ENCODE measurements at regions not wholly inside any gene's neighbourhood (a gene's known extent, or its start where the extent isn't known, plus 50 kb on each side); places are given as distances from the start of the nearest gene placed in this dataset.

DNA sequence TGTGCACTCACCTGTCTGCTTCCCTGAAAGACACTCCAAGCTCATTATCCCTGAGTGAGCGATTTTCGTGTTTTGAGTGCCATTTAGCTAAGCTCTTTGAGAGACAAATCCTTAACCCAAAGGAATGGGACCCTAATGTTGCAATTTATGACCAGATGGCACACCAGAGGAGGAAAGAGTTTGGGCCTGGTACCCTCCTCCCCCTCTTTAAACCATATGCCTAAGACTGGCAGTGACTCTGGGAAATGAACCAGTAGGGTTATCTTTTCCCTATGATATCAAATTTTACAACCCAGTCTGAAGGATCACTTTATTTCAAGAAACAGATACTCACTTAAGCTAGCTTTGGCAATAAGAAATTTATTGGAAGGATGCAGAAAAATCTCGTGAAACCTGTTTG lies 550.4 kb downstream of the TOX3 start:
- Histone ChIP-seq H3K27ac (ENCODE audit: insufficient read depth in 1 of 2, low read depth in 1 of 2, low read length in 2 of 2, poor library complexity in 1 of 2, severe bottlenecking in 2 of 2) (no peak overlapping the region), H3K9me3 (ENCODE audit: control extremely low read depth in 1 of 5, control insufficient read depth in 4 of 5, insufficient read depth in 2 of 5, low read depth in 1 of 5, low read length in 4 of 5) (no peaks in the 10 kb centered on the region), H3K27me3 (replicated peaks in 2 of 5; ENCODE audit: control insufficient read depth in 4 of 5, insufficient read depth in 5 of 5, low read length in 4 of 5) (no peaks in the 10 kb centered on the region), H3K4me3 (ENCODE audit: control insufficient read depth in 1 of 7, extremely low read depth in 1 of 7, insufficient read depth in 4 of 7, low read depth in 2 of 7, low read length in 6 of 7) (no peak overlapping the region), H3K4me1 (ENCODE audit: control extremely low read depth in 1 of 4, control insufficient read depth in 4 of 4, insufficient read depth in 4 of 4, low read length in 3 of 4) (no peaks in the 10 kb centered on the region), H3K36me3 (ENCODE audit: control insufficient read depth in 4 of 4, insufficient read depth in 4 of 4, low read length in 3 of 4) (no peaks in the 10 kb centered on the region)
- POLR2A ChIA-PET: no interaction called here
- CTCF ChIA-PET: no interaction called here
- DNase-seq: no peak
- 85% methylated on average over 3 of the region's 3 CpGs for WGBS (ENCODE audit: insufficient coverage)

DNA sequence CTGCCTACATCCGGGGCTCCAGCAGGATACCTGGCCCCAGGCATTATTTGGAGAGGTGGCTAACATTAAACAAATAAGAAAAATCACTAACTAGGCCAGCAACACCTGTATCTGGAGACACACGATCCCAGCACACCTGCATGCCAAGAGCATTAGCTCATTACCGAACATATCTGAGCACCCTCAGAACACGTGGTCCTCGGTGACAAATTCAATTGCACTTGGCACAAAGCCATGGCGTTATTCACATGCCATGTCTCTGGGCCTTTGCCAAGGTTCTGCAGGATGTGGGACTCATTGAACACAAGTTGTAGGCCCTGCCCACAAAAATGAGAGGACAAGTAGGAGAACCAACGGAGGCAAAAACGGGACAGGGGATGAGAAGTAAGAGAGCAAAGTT lies 552.3 kb downstream of the TOX3 start:
- 92% methylated on average over 6 of the region's 8 CpGs for WGBS (ENCODE audit: insufficient coverage)
- CTCF ChIA-PET: no interaction called here
- no peaks in the 10 kb centered on the region for H3K36me3 ChIP-seq (ENCODE audit: control insufficient read depth in 4 of 4, insufficient read depth in 4 of 4, low read length in 3 of 4)
- no peaks in the 10 kb centered on the region for H3K27me3 ChIP-seq (replicated peaks in 2 of 5; ENCODE audit: control insufficient read depth in 4 of 5, insufficient read depth in 5 of 5, low read length in 4 of 5)
- POLR2A ChIA-PET: no interaction called here
- H3K9me3 ChIP-seq (ENCODE audit: control extremely low read depth in 1 of 5, control insufficient read depth in 4 of 5, insufficient read depth in 2 of 5, low read depth in 1 of 5, low read length in 4 of 5): no peaks in the 10 kb centered on the region
- H3K4me3 ChIP-seq (ENCODE audit: control insufficient read depth in 1 of 7, extremely low read depth in 1 of 7, insufficient read depth in 4 of 7, low read depth in 2 of 7, low read length in 6 of 7): no peak overlapping the region
- DNase-seq: no peak
- no peak overlapping the region for H3K27ac ChIP-seq (ENCODE audit: insufficient read depth in 1 of 2, low read depth in 1 of 2, low read length in 2 of 2, poor library complexity in 1 of 2, severe bottlenecking in 2 of 2)
- H3K4me1 ChIP-seq (ENCODE audit: control extremely low read depth in 1 of 4, control insufficient read depth in 4 of 4, insufficient read depth in 4 of 4, low read length in 3 of 4): no peaks in the 10 kb centered on the region

DNA sequence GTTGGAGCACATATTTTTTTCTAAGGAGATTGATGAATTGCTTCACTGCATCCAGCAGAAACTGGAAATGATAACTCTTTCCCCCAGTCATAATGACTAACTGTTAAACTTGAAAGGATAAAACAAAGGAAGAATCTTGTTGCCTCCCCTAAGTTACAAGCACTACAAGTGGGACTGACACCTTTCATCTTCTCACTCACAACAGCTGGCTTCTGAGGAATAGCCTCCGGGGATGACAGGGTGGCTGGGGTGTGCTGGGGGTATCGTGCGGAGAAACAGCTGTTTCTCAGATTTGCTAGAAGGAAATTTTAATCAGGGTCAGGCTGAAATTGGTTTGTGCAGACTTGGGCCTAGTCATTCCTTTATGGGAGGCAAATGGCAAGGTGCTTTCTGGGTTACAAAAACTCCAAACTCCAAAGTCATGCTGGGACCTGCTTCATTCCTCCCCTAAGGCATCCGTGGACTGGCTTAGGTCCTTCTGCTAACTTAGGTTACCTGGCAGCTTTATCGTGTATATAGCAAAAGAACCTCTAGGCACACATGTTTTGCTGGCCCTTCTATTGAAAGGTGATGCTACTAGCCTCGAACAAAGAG lies 557.2 kb downstream of the TOX3 start:
- no peak for DNase-seq
- Histone ChIP-seq H3K27me3 (replicated peaks in 2 of 5; ENCODE audit: control insufficient read depth in 4 of 5, insufficient read depth in 5 of 5, low read length in 4 of 5) (no peaks in the 10 kb centered on the region), H3K27ac (ENCODE audit: insufficient read depth in 1 of 2, low read depth in 1 of 2, low read length in 2 of 2, poor library complexity in 1 of 2, severe bottlenecking in 2 of 2) (no peak overlapping the region), H3K4me3 (ENCODE audit: control insufficient read depth in 1 of 7, extremely low read depth in 1 of 7, insufficient read depth in 4 of 7, low read depth in 2 of 7, low read length in 6 of 7) (no peak overlapping the region), H3K36me3 (ENCODE audit: control insufficient read depth in 4 of 4, insufficient read depth in 4 of 4, low read length in 3 of 4) (no peaks in the 10 kb centered on the region), H3K4me1 (ENCODE audit: control extremely low read depth in 1 of 4, control insufficient read depth in 4 of 4, insufficient read depth in 4 of 4, low read length in 3 of 4) (no peaks in the 10 kb centered on the region), H3K9me3 (ENCODE audit: control extremely low read depth in 1 of 5, control insufficient read depth in 4 of 5, insufficient read depth in 2 of 5, low read depth in 1 of 5, low read length in 4 of 5) (no peaks in the 10 kb centered on the region)
- CTCF ChIA-PET: interaction anchor here (0.6 kb wide), 1 partner anchor 56 kb away, joined by 3 read pairs; no protein-coding TSS in a partner anchor
- 83% methylated on average over 3 of the region's 6 CpGs for WGBS (ENCODE audit: insufficient coverage)
- POLR2A ChIA-PET: no interaction called here

DNA sequence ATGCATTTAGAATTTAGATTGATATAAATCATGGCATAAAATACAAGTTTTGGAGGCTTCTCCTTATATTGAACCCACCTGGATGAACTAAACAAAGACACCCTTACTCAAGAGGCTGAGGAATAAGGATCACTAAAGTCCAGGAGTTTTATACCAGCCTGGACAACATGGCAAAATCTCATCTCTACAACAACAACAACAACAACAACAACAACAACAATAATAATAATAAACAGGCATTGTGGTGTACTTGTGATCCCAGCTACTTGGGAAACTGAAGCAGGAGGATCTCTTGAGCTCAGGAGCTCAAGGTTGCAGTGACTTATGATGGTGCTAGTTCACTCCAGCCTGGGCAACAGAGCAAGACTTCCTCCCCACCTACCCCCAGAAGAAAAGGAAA lies 558.0 kb downstream of the TOX3 start:
- H3K9me3 ChIP-seq (ENCODE audit: control extremely low read depth in 1 of 5, control insufficient read depth in 4 of 5, insufficient read depth in 2 of 5, low read depth in 1 of 5, low read length in 4 of 5): no peaks in the 10 kb centered on the region
- no peak overlapping the region for H3K4me3 ChIP-seq (ENCODE audit: control insufficient read depth in 1 of 7, extremely low read depth in 1 of 7, insufficient read depth in 4 of 7, low read depth in 2 of 7, low read length in 6 of 7)
- H3K4me1 ChIP-seq (ENCODE audit: control extremely low read depth in 1 of 4, control insufficient read depth in 4 of 4, insufficient read depth in 4 of 4, low read length in 3 of 4): no peaks in the 10 kb centered on the region
- H3K27me3 ChIP-seq (replicated peaks in 2 of 5; ENCODE audit: control insufficient read depth in 4 of 5, insufficient read depth in 5 of 5, low read length in 4 of 5): no peaks in the 10 kb centered on the region
- DNase-seq: no peak
- ChIA-PET POLR2A (no interaction called here), CTCF (no interaction called here)
- H3K27ac ChIP-seq (ENCODE audit: insufficient read depth in 1 of 2, low read depth in 1 of 2, low read length in 2 of 2, poor library complexity in 1 of 2, severe bottlenecking in 2 of 2): no peak overlapping the region
- no peaks in the 10 kb centered on the region for H3K36me3 ChIP-seq (ENCODE audit: control insufficient read depth in 4 of 4, insufficient read depth in 4 of 4, low read length in 3 of 4)

DNA sequence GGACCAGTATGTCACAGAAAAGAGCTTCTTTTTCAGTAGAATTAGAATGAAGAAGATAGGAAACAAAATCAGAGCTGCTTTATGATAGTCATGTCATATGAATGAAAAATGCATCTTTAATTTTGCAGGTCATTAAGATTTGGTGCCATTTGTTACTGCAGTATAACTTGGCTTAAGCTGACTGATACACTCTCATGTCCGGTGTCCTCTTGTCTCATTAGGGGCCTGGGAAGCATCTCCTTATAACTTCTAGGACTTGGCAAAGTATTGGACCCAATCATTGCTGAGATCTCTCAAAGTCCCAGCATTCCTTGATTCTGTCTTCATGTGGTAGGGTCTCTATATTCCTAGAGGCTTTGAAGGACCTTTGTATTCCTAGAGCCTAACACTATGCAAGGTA lies 559.4 kb downstream of the TOX3 start:
- Histone ChIP-seq H3K4me3 (ENCODE audit: control insufficient read depth in 1 of 7, extremely low read depth in 1 of 7, insufficient read depth in 4 of 7, low read depth in 2 of 7, low read length in 6 of 7) (no peak overlapping the region), H3K27me3 (replicated peaks in 2 of 5; ENCODE audit: control insufficient read depth in 4 of 5, insufficient read depth in 5 of 5, low read length in 4 of 5) (no peaks in the 10 kb centered on the region), H3K9me3 (ENCODE audit: control extremely low read depth in 1 of 5, control insufficient read depth in 4 of 5, insufficient read depth in 2 of 5, low read depth in 1 of 5, low read length in 4 of 5) (no peaks in the 10 kb centered on the region), H3K27ac (ENCODE audit: insufficient read depth in 1 of 2, low read depth in 1 of 2, low read length in 2 of 2, poor library complexity in 1 of 2, severe bottlenecking in 2 of 2) (no peak overlapping the region), H3K36me3 (ENCODE audit: control insufficient read depth in 4 of 4, insufficient read depth in 4 of 4, low read length in 3 of 4) (no peaks in the 10 kb centered on the region), H3K4me1 (ENCODE audit: control extremely low read depth in 1 of 4, control insufficient read depth in 4 of 4, insufficient read depth in 4 of 4, low read length in 3 of 4) (no peaks in the 10 kb centered on the region)
- ChIA-PET CTCF (no interaction called here), POLR2A (no interaction called here)
- DNase-seq: no peak
- 25% methylated on average over 1 of the region's 1 CpG for WGBS (ENCODE audit: insufficient coverage)

DNA sequence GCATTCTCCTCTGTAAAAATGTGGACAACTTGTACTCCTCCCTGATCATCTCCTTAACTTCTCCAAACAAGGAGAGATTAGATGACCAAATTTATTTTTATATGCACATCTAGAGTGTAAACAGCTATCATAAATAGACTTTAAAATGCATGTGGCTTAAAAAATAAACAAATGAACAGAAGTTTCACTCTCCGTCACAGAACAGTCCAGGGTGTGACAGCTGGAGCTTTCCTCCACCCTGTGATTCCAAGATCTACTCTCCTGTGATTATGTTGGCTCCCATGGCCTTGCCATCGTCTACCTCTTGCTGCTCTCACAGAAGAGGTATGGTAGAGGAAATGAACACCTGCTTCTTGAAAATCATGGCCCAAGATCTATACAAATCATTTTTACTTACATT lies 560.2 kb downstream of the TOX3 start:
- 100% methylated on average over 1 of the region's 2 CpGs for WGBS (ENCODE audit: insufficient coverage)
- Histone ChIP-seq H3K36me3 (ENCODE audit: control insufficient read depth in 4 of 4, insufficient read depth in 4 of 4, low read length in 3 of 4) (no peaks in the 10 kb centered on the region), H3K9me3 (ENCODE audit: control extremely low read depth in 1 of 5, control insufficient read depth in 4 of 5, insufficient read depth in 2 of 5, low read depth in 1 of 5, low read length in 4 of 5) (no peaks in the 10 kb centered on the region), H3K4me3 (ENCODE audit: control insufficient read depth in 1 of 7, extremely low read depth in 1 of 7, insufficient read depth in 4 of 7, low read depth in 2 of 7, low read length in 6 of 7) (no peak overlapping the region), H3K27me3 (replicated peaks in 2 of 5; ENCODE audit: control insufficient read depth in 4 of 5, insufficient read depth in 5 of 5, low read length in 4 of 5) (no peaks in the 10 kb centered on the region), H3K27ac (ENCODE audit: insufficient read depth in 1 of 2, low read depth in 1 of 2, low read length in 2 of 2, poor library complexity in 1 of 2, severe bottlenecking in 2 of 2) (no peak overlapping the region), H3K4me1 (ENCODE audit: control extremely low read depth in 1 of 4, control insufficient read depth in 4 of 4, insufficient read depth in 4 of 4, low read length in 3 of 4) (no peaks in the 10 kb centered on the region)
- POLR2A ChIA-PET: no interaction called here
- no peak for DNase-seq
- CTCF ChIA-PET: no interaction called here

DNA sequence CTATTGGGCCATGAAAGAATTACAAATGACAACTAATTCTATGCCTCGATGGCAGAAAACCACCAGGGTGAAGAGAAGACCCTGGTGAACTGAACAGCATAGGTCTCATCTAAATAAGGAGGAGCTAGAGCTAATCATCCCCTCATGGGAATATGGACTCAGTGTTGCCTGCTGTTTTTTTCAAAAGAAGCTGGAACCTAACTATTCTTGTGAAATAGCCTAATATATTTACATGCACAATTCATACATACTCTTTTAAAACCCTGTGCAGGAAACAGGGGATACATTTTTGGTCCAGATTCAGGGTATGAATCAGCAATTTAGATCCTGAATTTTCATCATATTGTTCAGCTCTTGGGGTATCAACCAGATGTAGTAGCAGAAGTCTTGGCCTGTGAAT lies 560.6 kb downstream of the TOX3 start:
- Histone ChIP-seq H3K9me3 (ENCODE audit: control extremely low read depth in 1 of 5, control insufficient read depth in 4 of 5, insufficient read depth in 2 of 5, low read depth in 1 of 5, low read length in 4 of 5) (no peaks in the 10 kb centered on the region), H3K4me3 (ENCODE audit: control insufficient read depth in 1 of 7, extremely low read depth in 1 of 7, insufficient read depth in 4 of 7, low read depth in 2 of 7, low read length in 6 of 7) (no peak overlapping the region), H3K27ac (ENCODE audit: insufficient read depth in 1 of 2, low read depth in 1 of 2, low read length in 2 of 2, poor library complexity in 1 of 2, severe bottlenecking in 2 of 2) (no peak overlapping the region), H3K27me3 (replicated peaks in 2 of 5; ENCODE audit: control insufficient read depth in 4 of 5, insufficient read depth in 5 of 5, low read length in 4 of 5) (no peaks in the 10 kb centered on the region), H3K4me1 (ENCODE audit: control extremely low read depth in 1 of 4, control insufficient read depth in 4 of 4, insufficient read depth in 4 of 4, low read length in 3 of 4) (no peaks in the 10 kb centered on the region), H3K36me3 (ENCODE audit: control insufficient read depth in 4 of 4, insufficient read depth in 4 of 4, low read length in 3 of 4) (no peaks in the 10 kb centered on the region)
- 86% methylated on average over 1 of the region's 1 CpG for WGBS (ENCODE audit: insufficient coverage)
- ChIA-PET CTCF (no interaction called here), POLR2A (no interaction called here)
- no peak for DNase-seq

Data from common myeloid progenitor, CD34-positive (primary cell).